ENCODE measurements at regions not wholly inside any gene's neighbourhood (a gene's known extent, or its start where the extent isn't known, plus 50 kb on each side); places are given as distances from the start of the nearest gene placed in this dataset.

- intact Hi-C loops (cut with DNase I): no loop called here
- DNase-seq (ENCODE audit: low spot score): no peak
- Histone ChIP-seq H3K27me3 (replicated peaks; ENCODE audit: insufficient read depth) (no peaks in the 10 kb centered on the region), H3K36me3 (no peaks in the 10 kb centered on the region), H3K4me1 (replicated peaks) (no peaks in the 10 kb centered on the region), H3K4me3 (no peak overlapping the region), H3K27ac (no peak overlapping the region), H3K9me3 (no peaks in the 10 kb centered on the region)
- TF ChIP-seq POLR2A (IDR thresholded peaks at IDR 0.05): no peak
- TF ChIP-seq CTCF (IDR thresholded peaks at IDR 0.05): no peak
- TF ChIP-seq POLR2AphosphoS5 (IDR thresholded peaks at IDR 0.05): no peak
Measured at GRCh38 chr5:15248731-15249130, 251.2 kb upstream of the FBXL7 start.

- TF ChIP-seq CTCF (IDR thresholded peaks at IDR 0.05) (no peak), POLR2AphosphoS5 (IDR thresholded peaks at IDR 0.05) (no peak), POLR2A (IDR thresholded peaks at IDR 0.05) (no peak)
- no peaks in the 10 kb centered on the region for H3K9me3 ChIP-seq
- DNase-seq (ENCODE audit: low spot score): no peak
- WGBS: 100% methylated on average over 1 of the region's 1 CpG
- H3K4me1 ChIP-seq (replicated peaks): no peaks in the 10 kb centered on the region
- intact Hi-C loops (cut with DNase I): no loop called here
- H3K36me3 ChIP-seq: no peaks in the 10 kb centered on the region
- H3K4me3 ChIP-seq: no peak overlapping the region
- H3K27me3 ChIP-seq (replicated peaks; ENCODE audit: insufficient read depth): no peaks in the 10 kb centered on the region
- H3K27ac ChIP-seq: no peak overlapping the region
Measured at GRCh38 chr5:15245913-15246312, 254.1 kb upstream of the FBXL7 start.

GRCh38 chr5:15243301-15244020 is 256.5 kb upstream of the FBXL7 start:
- Histone ChIP-seq H3K4me3 (no peak overlapping the region), H3K4me1 (replicated peaks) (no peaks in the 10 kb centered on the region), H3K36me3 (no peaks in the 10 kb centered on the region), H3K27ac (no peak overlapping the region), H3K27me3 (replicated peaks; ENCODE audit: insufficient read depth) (no peaks in the 10 kb centered on the region), H3K9me3 (no peaks in the 10 kb centered on the region)
- intact Hi-C loops (cut with DNase I): no loop called here
- no peak for DNase-seq (ENCODE audit: low spot score)
- TF ChIP-seq POLR2AphosphoS5 (IDR thresholded peaks at IDR 0.05): no peak
- TF ChIP-seq POLR2A (IDR thresholded peaks at IDR 0.05): no peak
- TF ChIP-seq CTCF (IDR thresholded peaks at IDR 0.05): no peak
- WGBS: 35% methylated on average over 4 of the region's 4 CpGs

- 70% methylated on average over 1 of the region's 1 CpG for WGBS
- Histone ChIP-seq H3K4me1 (replicated peaks) (no peaks in the 10 kb centered on the region), H3K27me3 (replicated peaks; ENCODE audit: insufficient read depth) (no peaks in the 10 kb centered on the region), H3K9me3 (no peaks in the 10 kb centered on the region), H3K36me3 (no peaks in the 10 kb centered on the region), H3K27ac (no peak overlapping the region), H3K4me3 (no peak overlapping the region)
- TF ChIP-seq CTCF (IDR thresholded peaks at IDR 0.05) (no peak), POLR2A (IDR thresholded peaks at IDR 0.05) (no peak), POLR2AphosphoS5 (IDR thresholded peaks at IDR 0.05) (no peak)
- intact Hi-C loops (cut with DNase I): no loop called here
- no peak for DNase-seq (ENCODE audit: low spot score)
Measured at GRCh38 chr5:15241216-15241821, 258.7 kb upstream of the FBXL7 start.

GRCh38 chr5:15238006-15238405 is 262.0 kb upstream of the FBXL7 start:
- intact Hi-C loops (cut with DNase I): loop anchor here (5.0 kb wide), 1 partner anchor 264 kb away; the partner anchor contains the start of gene FBXL7
- TF ChIP-seq POLR2AphosphoS5 (IDR thresholded peaks at IDR 0.05) (no peak), CTCF (IDR thresholded peaks at IDR 0.05) (no peak), POLR2A (IDR thresholded peaks at IDR 0.05) (no peak)
- Histone ChIP-seq H3K4me1 (replicated peaks) (no peaks in the 10 kb centered on the region), H3K9me3 (no peaks in the 10 kb centered on the region), H3K4me3 (no peak overlapping the region), H3K27me3 (replicated peaks; ENCODE audit: insufficient read depth) (no peaks in the 10 kb centered on the region), H3K36me3 (no peaks in the 10 kb centered on the region), H3K27ac (no peak overlapping the region)
- no peak for DNase-seq (ENCODE audit: low spot score)
- WGBS: 100% methylated on average over 2 of the region's 2 CpGs
